GM12878 (cell line): ENCODE measurements at regions not wholly inside any gene's neighbourhood (a gene's known extent, or its start where the extent isn't known, plus 50 kb on each side); places are given as distances from the start of the nearest gene placed in this dataset.

ENCODE experiments used
- BCLAF1 ChIP-seq: fragments of 450-650 bp; IDR thresholded peaks from 2 replicates; pipeline ENCODE4 v1.6.1; 2017; ENCODE audit warnings: antibody characterized with exemption, mild to moderate bottlenecking, moderate library complexity
- RBBP5 ChIP-seq: fragments of 200-600 bp; sonication (generic); conservative IDR thresholded peaks from 2 replicates; pipeline ENCODE4 v1.6.1; 2016
- REST ChIP-seq: IDR thresholded peaks from 2 replicates; pipeline ENCODE4 v1.6.1; 2012; ENCODE audit warnings: mild to moderate bottlenecking, low read depth, low read length
- TF ChIP-seq, protein P1 (sequence below): IDR thresholded peaks from 2 replicates; pipeline ENCODE4 v1.6.1; 2012; ENCODE audit warnings: improper control_type of control experiment, low read depth, low read length; ENCODE audit not compliant: insufficient replicate concordance

DNA sequence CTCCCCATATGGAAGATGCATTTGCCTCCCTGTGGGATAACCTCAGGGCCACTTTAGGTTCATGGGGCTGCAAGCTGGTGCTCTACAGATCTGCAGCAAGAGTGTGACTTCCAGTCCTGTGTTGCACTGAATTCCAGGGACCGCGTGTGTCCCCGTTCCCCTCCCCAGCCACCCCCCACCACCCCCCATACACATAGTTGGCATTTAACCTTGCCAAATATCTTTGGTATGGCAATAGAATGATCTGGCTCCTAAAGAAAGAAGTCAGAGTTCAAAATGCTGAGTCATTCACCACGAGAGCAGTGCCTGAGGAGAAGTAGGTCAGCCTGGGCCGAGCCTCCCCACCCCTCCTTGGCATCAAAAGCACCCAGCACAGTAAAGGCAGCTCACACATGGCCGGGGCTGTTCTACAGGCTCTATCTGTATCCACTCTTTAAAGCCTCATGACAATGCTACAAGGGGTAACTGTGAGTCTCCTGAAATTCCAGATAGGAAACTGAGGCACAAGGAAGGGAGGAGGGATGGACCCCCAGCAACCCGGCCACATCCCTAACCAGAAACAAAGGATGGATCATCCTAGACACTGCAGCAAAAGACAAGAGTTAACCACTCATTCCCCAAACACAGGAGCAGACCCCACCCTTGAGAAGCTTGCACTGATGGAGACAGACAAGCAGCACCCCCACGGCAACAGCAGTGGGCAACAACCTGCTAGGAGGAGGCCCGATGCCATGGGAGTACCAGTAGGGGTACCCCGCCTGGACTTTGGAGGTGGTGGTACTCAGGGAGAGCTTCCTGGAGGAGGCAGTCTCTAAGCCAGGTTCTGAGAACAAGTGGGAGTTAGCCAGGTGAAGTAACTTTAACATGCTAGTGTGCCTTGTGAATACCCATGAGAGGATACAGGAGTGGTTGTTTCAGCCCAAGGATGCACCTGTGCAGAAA is 70.3 kb upstream of the NANOS1 start (continued):
- TF ChIP-seq, protein P1, sequence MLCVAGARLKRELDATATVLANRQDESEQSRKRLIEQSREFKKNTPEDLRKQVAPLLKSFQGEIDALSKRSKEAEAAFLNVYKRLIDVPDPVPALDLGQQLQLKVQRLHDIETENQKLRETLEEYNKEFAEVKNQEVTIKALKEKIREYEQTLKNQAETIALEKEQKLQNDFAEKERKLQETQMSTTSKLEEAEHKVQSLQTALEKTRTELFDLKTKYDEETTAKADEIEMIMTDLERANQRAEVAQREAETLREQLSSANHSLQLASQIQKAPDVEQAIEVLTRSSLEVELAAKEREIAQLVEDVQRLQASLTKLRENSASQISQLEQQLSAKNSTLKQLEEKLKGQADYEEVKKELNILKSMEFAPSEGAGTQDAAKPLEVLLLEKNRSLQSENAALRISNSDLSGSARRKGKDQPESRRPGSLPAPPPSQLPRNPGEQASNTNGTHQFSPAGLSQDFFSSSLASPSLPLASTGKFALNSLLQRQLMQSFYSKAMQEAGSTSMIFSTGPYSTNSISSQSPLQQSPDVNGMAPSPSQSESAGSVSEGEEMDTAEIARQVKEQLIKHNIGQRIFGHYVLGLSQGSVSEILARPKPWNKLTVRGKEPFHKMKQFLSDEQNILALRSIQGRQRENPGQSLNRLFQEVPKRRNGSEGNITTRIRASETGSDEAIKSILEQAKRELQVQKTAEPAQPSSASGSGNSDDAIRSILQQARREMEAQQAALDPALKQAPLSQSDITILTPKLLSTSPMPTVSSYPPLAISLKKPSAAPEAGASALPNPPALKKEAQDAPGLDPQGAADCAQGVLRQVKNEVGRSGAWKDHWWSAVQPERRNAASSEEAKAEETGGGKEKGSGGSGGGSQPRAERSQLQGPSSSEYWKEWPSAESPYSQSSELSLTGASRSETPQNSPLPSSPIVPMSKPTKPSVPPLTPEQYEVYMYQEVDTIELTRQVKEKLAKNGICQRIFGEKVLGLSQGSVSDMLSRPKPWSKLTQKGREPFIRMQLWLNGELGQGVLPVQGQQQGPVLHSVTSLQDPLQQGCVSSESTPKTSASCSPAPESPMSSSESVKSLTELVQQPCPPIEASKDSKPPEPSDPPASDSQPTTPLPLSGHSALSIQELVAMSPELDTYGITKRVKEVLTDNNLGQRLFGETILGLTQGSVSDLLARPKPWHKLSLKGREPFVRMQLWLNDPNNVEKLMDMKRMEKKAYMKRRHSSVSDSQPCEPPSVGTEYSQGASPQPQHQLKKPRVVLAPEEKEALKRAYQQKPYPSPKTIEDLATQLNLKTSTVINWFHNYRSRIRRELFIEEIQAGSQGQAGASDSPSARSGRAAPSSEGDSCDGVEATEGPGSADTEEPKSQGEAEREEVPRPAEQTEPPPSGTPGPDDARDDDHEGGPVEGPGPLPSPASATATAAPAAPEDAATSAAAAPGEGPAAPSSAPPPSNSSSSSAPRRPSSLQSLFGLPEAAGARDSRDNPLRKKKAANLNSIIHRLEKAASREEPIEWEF: no peak
- TF ChIP-seq REST (no peak), RBBP5 (no peak), BCLAF1 (no peak)
